AG04450 (cell line): ENCODE measurements at regions not wholly inside any gene's neighbourhood (a gene's known extent, or its start where the extent isn't known, plus 50 kb on each side); places are given as distances from the start of the nearest gene placed in this dataset.

Experiments
- CTCF ChIA-PET: fragments of 300-600, 350-600 bp; formaldehyde crosslinking; extraction: SDS; loops from one replicate; lab custom pipeline; 2022; ENCODE audit warnings: antibody characterized with exemption, inconsistent platforms; lab: Charles Lee
- POLR2A ChIA-PET: fragments of 350-600 bp; formaldehyde crosslinking; extraction: SDS; loops from one replicate; lab custom pipeline; 2021; ENCODE audit warnings: antibody characterized with exemption, inconsistent platforms; lab: Yijun Ruan, JAX
- DNase-seq: peaks from one replicate; pipeline ENCODE4 v3.0.0-alpha.2; 2011; ENCODE audit warnings: low read depth, low spot score
- H3K27ac ChIP-seq: one replicate; pipeline ENCODE4 v1.5.1; 2012; ENCODE audit warnings: low read depth, low read length, control low read depth
- H3K27me3 ChIP-seq: one replicate; pipeline ENCODE4 v1.6.0; 2012; ENCODE audit warnings: low read length; ENCODE audit not compliant: control insufficient read depth, insufficient read depth
- H3K4me3 ChIP-seq: 2 replicates; pipeline ENCODE4 v1.5.1; 2011; ENCODE audit warnings: mild to moderate bottlenecking, low read depth, low read length, control low read depth
- H3K9me3 ChIP-seq: 2 replicates; pipeline ENCODE4 v1.5.1; 2012; ENCODE audit warnings: low read length; ENCODE audit not compliant: control insufficient read depth, insufficient read depth
- TF ChIP-seq, protein P1 (sequence below): IDR thresholded peaks from 2 replicates; pipeline ENCODE4 v1.5.1; 2011; ENCODE audit warnings: low read depth, low read length, control low read depth, inconsistent platforms

- ChIA-PET CTCF (interaction anchor here (1.1 to 1.3 kb wide), 2 partner anchors 29 to 31 kb away, joined by 3 to 6 read pairs; no protein-coding TSS in a partner anchor), POLR2A (interaction anchor here (0.5 to 1.2 kb wide), 3 partner anchors 21 to 106 kb away, joined by 3 to 5 read pairs (median 3); partner anchors contain the start of genes LRSAM1 and RPL12)
- no peaks in the 10 kb centered on the region for H3K9me3 ChIP-seq
- no peak for DNase-seq
- TF ChIP-seq, protein P1, sequence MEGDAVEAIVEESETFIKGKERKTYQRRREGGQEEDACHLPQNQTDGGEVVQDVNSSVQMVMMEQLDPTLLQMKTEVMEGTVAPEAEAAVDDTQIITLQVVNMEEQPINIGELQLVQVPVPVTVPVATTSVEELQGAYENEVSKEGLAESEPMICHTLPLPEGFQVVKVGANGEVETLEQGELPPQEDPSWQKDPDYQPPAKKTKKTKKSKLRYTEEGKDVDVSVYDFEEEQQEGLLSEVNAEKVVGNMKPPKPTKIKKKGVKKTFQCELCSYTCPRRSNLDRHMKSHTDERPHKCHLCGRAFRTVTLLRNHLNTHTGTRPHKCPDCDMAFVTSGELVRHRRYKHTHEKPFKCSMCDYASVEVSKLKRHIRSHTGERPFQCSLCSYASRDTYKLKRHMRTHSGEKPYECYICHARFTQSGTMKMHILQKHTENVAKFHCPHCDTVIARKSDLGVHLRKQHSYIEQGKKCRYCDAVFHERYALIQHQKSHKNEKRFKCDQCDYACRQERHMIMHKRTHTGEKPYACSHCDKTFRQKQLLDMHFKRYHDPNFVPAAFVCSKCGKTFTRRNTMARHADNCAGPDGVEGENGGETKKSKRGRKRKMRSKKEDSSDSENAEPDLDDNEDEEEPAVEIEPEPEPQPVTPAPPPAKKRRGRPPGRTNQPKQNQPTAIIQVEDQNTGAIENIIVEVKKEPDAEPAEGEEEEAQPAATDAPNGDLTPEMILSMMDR = no peak
- peak overlapping the region; percentile 10; the same call in 1 of the 2 replicates for H3K4me3 ChIP-seq
- no peaks in the 10 kb centered on the region for H3K27me3 ChIP-seq
- H3K27ac ChIP-seq = peak overlapping the region; percentile 84
Measured at GRCh38 chr9:127557466-127557869, 54.6 kb upstream of the STXBP1 start.

DNA sequence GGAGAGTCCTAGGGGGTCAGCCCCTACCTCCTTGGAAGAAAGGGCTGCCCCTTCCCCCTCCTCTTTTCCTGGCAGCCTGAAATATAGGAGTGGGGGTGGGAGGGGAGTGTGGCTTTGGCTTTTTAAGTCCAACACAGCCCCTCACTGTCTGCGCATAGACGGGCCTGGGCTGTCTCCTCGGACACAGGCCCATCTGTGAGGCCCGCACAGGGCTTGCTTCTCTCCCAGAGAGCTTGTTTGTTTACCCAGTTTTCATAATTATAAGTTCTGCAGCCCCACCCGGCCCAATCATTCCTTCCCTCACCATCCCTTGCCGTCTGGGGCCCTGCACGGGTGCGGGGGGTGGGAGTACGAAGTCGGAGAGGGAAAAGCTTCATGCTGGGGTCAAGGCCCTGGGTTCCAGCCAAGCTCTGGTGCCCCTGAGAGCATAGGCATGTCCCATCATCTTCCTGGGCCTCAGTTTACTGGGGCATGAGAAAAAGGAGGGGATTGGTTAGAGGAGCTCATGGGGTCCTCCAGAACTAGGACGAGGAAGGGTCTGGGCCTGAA is 54.0 kb upstream of the STXBP1 start:
- TF ChIP-seq, protein P1 = no peak
- no peaks in the 10 kb centered on the region for H3K27me3 ChIP-seq
- DNase-seq = no peak
- peak overlapping the region; percentile 84 for H3K27ac ChIP-seq
- H3K9me3 ChIP-seq = no peaks in the 10 kb centered on the region
- H3K4me3 ChIP-seq = peak overlapping the region; percentile 20; the same call in 1 of the 2 replicates
- ChIA-PET CTCF (interaction anchor here (1.1 to 1.8 kb wide), 4 partner anchors 31 to 54 kb away, joined by 3 to 7 read pairs (median 4); no protein-coding TSS in a partner anchor), POLR2A (interaction anchor here (0.5 to 1.2 kb wide), 6 partner anchors 16 to 107 kb away, joined by 3 to 10 read pairs (median 5); partner anchors contain the start of genes LRSAM1 and RPL12)

GRCh38 chr9:127558581-127559246 is 53.4 kb upstream of the STXBP1 start:
- DNase-seq = no peak
- H3K4me3 ChIP-seq = peak overlapping the region; percentile 20; the same call in 1 of the 2 replicates
- CTCF ChIA-PET = interaction anchor here (1.1 to 1.8 kb wide), 5 partner anchors 30 to 55 kb away, joined by 3 to 7 read pairs (median 4); no protein-coding TSS in a partner anchor

GRCh38 chr9:127559247-127559680 is 52.8 kb upstream of the STXBP1 start:
- H3K4me3 ChIP-seq = no peak overlapping the region
- no peaks in the 10 kb centered on the region for H3K9me3 ChIP-seq
- TF ChIP-seq, protein P1 = no peak
- H3K27me3 ChIP-seq = no peaks in the 10 kb centered on the region
- ChIA-PET POLR2A (interaction anchor here (0.9 kb wide), 1 partner anchor 15 kb away, joined by 5 read pairs; no protein-coding TSS in a partner anchor), CTCF (interaction anchor here (1.1 to 2.0 kb wide), 5 partner anchors 34 to 176 kb away, joined by 4 to 7 read pairs (median 4); partner anchors contain the start of gene TOR2A)
- peak overlapping the region; percentile 84 for H3K27ac ChIP-seq
- no peak for DNase-seq

More at GRCh38 chr9:127558581-127559246, 53.4 kb upstream of the STXBP1 start:
- TF ChIP-seq, protein P1 = no peak
- Histone ChIP-seq H3K27ac (peak overlapping the region; percentile 84), H3K27me3 (no peaks in the 10 kb centered on the region), H3K9me3 (no peaks in the 10 kb centered on the region)
- POLR2A ChIA-PET = interaction anchor here (0.5 to 1.2 kb wide), 5 partner anchors 16 to 87 kb away, joined by 3 to 10 read pairs (median 5); no protein-coding TSS in a partner anchor
